Endothelial cell of umbilical vein (primary cell): ENCODE measurements at regions not wholly inside any gene's neighbourhood (a gene's known extent, or its start where the extent isn't known, plus 50 kb on each side); places are given as distances from the start of the nearest gene placed in this dataset.

ENCODE experiments used
- BruUV-seq: library from RNA; stranded (reverse); fragments of 400-500 nt; replicated peaks from 2 replicates; lab custom pipeline; 2021; lab: Mats Ljungman, UMichigan
- CTCF ChIA-PET: fragments of 300-600, 350-600 bp; sonication (Branson Sonifier 250); formaldehyde crosslinking; loops from one replicate; lab custom pipeline; 2021; ENCODE audit warnings: antibody characterized with exemption, inconsistent platforms; lab: Charles Lee
- POLR2A ChIA-PET: fragments of 300-600, 350-600 bp; sonication (Branson Sonifier 250); formaldehyde crosslinking; loops from one replicate; lab custom pipeline; 2021; ENCODE audit warnings: antibody characterized with exemption, inconsistent platforms; lab: Charles Lee
- DNase-seq: peaks from one replicate; pipeline ENCODE4 v3.0.0-alpha.2; 2011; ENCODE audit warnings: low read depth, low spot score
- FAIRE-seq: peaks from 2 replicates; lab custom pipeline; 2011; peaks lifted over from hg19 to GRCh38; lab: Jason Lieb, UNC
- H2AFZ ChIP-seq: 2 replicates; pipeline ENCODE4 v1.6.0; 2012; ENCODE audit warnings: low read depth, low read length, control low read depth, inconsistent platforms
- H3K27ac ChIP-seq: 2 replicates; pipeline ENCODE4 v1.5.1; 2011; ENCODE audit warnings: low read depth, mild to moderate bottlenecking, control low read depth, low read length, moderate library complexity; ENCODE audit not compliant: insufficient read depth
- H3K27me3 ChIP-seq, 2 experiments: 2 replicates each; pipeline versions ENCODE4 v1.6.0 to v1.6.1; 2011; ENCODE audit warnings: low read length in 2 of 2, mixed read lengths in 1 of 2; ENCODE audit not compliant: control insufficient read depth in 2 of 2, insufficient read depth in 2 of 2
- H3K36me3 ChIP-seq, 2 experiments: 2 replicates in 1 of 2; 3 replicates in 1 of 2; pipeline ENCODE4 v1.5.1; 2011; ENCODE audit warnings: low read length in 2 of 2, mild to moderate bottlenecking in 1 of 2, moderate library complexity in 1 of 2; ENCODE audit not compliant: control insufficient read depth in 2 of 2, insufficient read depth in 2 of 2; ENCODE audit errors: extremely low read depth in 1 of 2
- H3K4me1 ChIP-seq: 3 replicates; pipeline ENCODE4 v1.5.1; 2011; ENCODE audit warnings: mild to moderate bottlenecking, low read length; ENCODE audit not compliant: control insufficient read depth, insufficient read depth; ENCODE audit errors: extremely low read depth
- H3K4me2 ChIP-seq: 2 replicates; pipeline ENCODE4 v1.6.1; 2011; ENCODE audit warnings: low read length, control low read depth, mixed read lengths; ENCODE audit not compliant: insufficient read depth
- H3K4me3 ChIP-seq, 3 experiments: fragments of 200-600 bp in 1 of 3; sonication (generic), shearing (Covaris generic) in 1 of 3; replicated peaks in 1 of 3; 2 replicates each; pipeline ENCODE4 v1.5.1; 2011 to 2016; ENCODE audit warnings: control low read depth in 3 of 3, low read length in 3 of 3, mild to moderate bottlenecking in 2 of 3, inconsistent platforms in 1 of 3, low read depth in 1 of 3, moderate library complexity in 1 of 3; ENCODE audit not compliant: insufficient read depth in 1 of 3
- H3K79me2 ChIP-seq: 2 replicates; pipeline ENCODE4 v1.6.0; 2012; ENCODE audit warnings: low read length, inconsistent platforms; ENCODE audit not compliant: control insufficient read depth, insufficient read depth
- H3K9ac ChIP-seq: replicated peaks from 2 replicates; pipeline ENCODE3; 2011; ENCODE audit warnings: low read length, control low read depth; ENCODE audit not compliant: insufficient read depth; ENCODE audit errors: extremely low read depth
- H3K9me1 ChIP-seq: replicated peaks from 3 replicates; pipeline ENCODE4 v1.6.0; 2011; ENCODE audit warnings: mild to moderate bottlenecking, low read length; ENCODE audit not compliant: control insufficient read depth, insufficient read depth; ENCODE audit errors: extremely low read depth
- H3K9me3 ChIP-seq: replicated peaks from 2 replicates; pipeline ENCODE4 v1.5.1; 2012; ENCODE audit warnings: low read length, inconsistent platforms; ENCODE audit not compliant: control insufficient read depth, insufficient read depth
- H4K20me1 ChIP-seq: replicated peaks from 2 replicates; pipeline ENCODE3; 2011; ENCODE audit warnings: mild to moderate bottlenecking, low read length; ENCODE audit not compliant: control insufficient read depth, insufficient read depth; ENCODE audit errors: extremely low read depth
- EZH2 ChIP-seq: IDR thresholded peaks from 2 replicates; pipeline ENCODE4 v1.6.1; 2012; ENCODE audit warnings: borderline replicate concordance, low read depth, mild to moderate bottlenecking, moderate library complexity, low read length, inconsistent platforms; ENCODE audit not compliant: severe bottlenecking
- FOS ChIP-seq: IDR thresholded peaks from 2 replicates; pipeline ENCODE4 v1.6.1; 2011; ENCODE audit warnings: mild to moderate bottlenecking, low read length, moderate library complexity, borderline replicate concordance; ENCODE audit not compliant: insufficient read depth
- GATA2 ChIP-seq: IDR thresholded peaks from 2 replicates; pipeline ENCODE4 v1.7.0; 2011; ENCODE audit warnings: low read depth, mild to moderate bottlenecking, moderate library complexity, mixed read lengths, low read length; ENCODE audit not compliant: insufficient read length, insufficient read depth
- JUN ChIP-seq: IDR thresholded peaks from 2 replicates; pipeline ENCODE4 v1.6.1; 2011; ENCODE audit warnings: borderline replicate concordance, low read depth; ENCODE audit not compliant: insufficient read length, insufficient read depth
- MYC ChIP-seq: IDR thresholded peaks from one replicate; pipeline ENCODE4 v1.6.1; 2011; ENCODE audit warnings: mild to moderate bottlenecking, low read depth, low read length
- POLR2A ChIP-seq: IDR thresholded peaks from 2 replicates; pipeline ENCODE4 v1.6.1; 2012; ENCODE audit warnings: low read depth, mild to moderate bottlenecking, control low read depth, low read length
- POLR2AphosphoS5 ChIP-seq: IDR thresholded peaks from 2 replicates; pipeline ENCODE4 v1.6.1; 2012; ENCODE audit warnings: low read depth, mild to moderate bottlenecking, control low read depth, low read length, moderate library complexity; ENCODE audit not compliant: insufficient read depth
- dilution Hi-C: fragments of 300-500 bp; cut with MboI; formaldehyde crosslinking; loops from one replicate; pipeline ENCODE4 v1.15.0; 2019; ENCODE audit warnings: low sequenced_read_pairs; ENCODE audit not compliant: extremely low pct_ligation_motif_present
- intact Hi-C: fragments of 100-400 bp; cut with micrococcal nuclease; formaldehyde crosslinking; loops from one replicate; pipeline ENCODE4 v1.10.0; 2022
- TF ChIP-seq, protein P1 (sequence below), 2 donors: IDR thresholded peaks; 1 replicate in 1 of 2; 2 replicates in 1 of 2; pipeline ENCODE4 v1.5.1; 2011; ENCODE audit warnings: low read length in 2 of 2, mild to moderate bottlenecking in 2 of 2, moderate library complexity in 2 of 2, control low read depth in 1 of 2, inconsistent platforms in 1 of 2, low read depth in 1 of 2; ENCODE audit not compliant: insufficient read depth in 1 of 2; ENCODE audit errors: extremely low read depth in 1 of 2
- TF ChIP-seq, protein P2 (sequence below): IDR thresholded peaks from 2 replicates; pipeline ENCODE4 v1.6.1; 2011; ENCODE audit not compliant: insufficient read depth, insufficient read length

DNA sequence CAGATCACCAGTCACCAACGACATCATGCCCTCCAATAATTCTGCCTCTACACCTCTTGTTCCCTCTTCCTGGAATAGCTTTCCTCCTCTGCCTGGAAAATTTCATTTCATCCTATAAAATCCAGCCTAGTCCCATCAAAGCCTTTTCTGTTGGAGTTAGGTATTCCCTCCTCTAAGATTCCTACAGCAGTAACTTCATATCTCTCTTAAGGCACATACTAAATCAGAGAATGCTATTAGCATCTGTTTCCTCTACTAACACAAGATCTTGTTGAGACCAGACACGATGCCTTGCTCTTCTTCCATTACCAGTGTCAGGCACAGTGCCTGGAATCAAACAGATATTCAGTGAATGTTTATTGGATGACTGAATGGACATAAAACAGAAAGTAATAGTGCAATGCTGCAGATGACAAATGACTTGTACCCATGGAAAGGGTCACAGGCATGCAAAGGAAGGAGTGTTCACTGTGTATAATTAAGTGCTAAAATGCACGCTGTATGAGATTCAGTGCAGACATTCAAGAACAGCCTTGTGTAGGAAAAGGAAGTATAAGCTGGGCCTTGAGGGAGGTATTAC, 342.0 kb upstream of the ACVR2A start:
- intact Hi-C loops: no loop called here
- POLR2A ChIA-PET: no interaction called here

More for the DNA sequence above, 342.0 kb upstream of the ACVR2A start:
- TF ChIP-seq JUN: no peak
- TF ChIP-seq, protein P1, sequence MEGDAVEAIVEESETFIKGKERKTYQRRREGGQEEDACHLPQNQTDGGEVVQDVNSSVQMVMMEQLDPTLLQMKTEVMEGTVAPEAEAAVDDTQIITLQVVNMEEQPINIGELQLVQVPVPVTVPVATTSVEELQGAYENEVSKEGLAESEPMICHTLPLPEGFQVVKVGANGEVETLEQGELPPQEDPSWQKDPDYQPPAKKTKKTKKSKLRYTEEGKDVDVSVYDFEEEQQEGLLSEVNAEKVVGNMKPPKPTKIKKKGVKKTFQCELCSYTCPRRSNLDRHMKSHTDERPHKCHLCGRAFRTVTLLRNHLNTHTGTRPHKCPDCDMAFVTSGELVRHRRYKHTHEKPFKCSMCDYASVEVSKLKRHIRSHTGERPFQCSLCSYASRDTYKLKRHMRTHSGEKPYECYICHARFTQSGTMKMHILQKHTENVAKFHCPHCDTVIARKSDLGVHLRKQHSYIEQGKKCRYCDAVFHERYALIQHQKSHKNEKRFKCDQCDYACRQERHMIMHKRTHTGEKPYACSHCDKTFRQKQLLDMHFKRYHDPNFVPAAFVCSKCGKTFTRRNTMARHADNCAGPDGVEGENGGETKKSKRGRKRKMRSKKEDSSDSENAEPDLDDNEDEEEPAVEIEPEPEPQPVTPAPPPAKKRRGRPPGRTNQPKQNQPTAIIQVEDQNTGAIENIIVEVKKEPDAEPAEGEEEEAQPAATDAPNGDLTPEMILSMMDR (IDR thresholded peaks at IDR 0.05; ENCODE audit: extremely low read depth in 1 of 2, insufficient read depth in 1 of 2, low read depth in 1 of 2, low read length in 2 of 2): no peak
- no peak for TF ChIP-seq GATA2
- no peak for TF ChIP-seq POLR2AphosphoS5
- TF ChIP-seq, protein P2, sequence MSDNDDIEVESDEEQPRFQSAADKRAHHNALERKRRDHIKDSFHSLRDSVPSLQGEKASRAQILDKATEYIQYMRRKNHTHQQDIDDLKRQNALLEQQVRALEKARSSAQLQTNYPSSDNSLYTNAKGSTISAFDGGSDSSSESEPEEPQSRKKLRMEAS: no peak
- no peak for TF ChIP-seq POLR2A
- no peak for TF ChIP-seq MYC
- TF ChIP-seq FOS: no peak
- no peak for TF ChIP-seq EZH2
- DNase-seq: no peak
- Histone ChIP-seq H3K4me2 (no peak overlapping the region), H2AFZ (no peak overlapping the region), H3K9ac (no peak overlapping the region), H3K4me3 (no peak overlapping the region), H3K36me3 (no peaks in the 10 kb centered on the region), H3K9me1 (no peaks in the 10 kb centered on the region), H3K27ac (no peak overlapping the region), H3K4me1 (no peaks in the 10 kb centered on the region), H3K79me2 (no peaks in the 10 kb centered on the region), H4K20me1 (no peaks in the 10 kb centered on the region), H3K27me3 (no peaks in the 10 kb centered on the region), H3K9me3 (no peaks in the 10 kb centered on the region)
- BruUV-seq: no TSS peak
- no peak for FAIRE-seq
- CTCF ChIA-PET: no interaction called here
- dilution Hi-C loops: no loop called here
